GM18507 (cell line): ENCODE measurements at regions not wholly inside any gene's neighbourhood (a gene's known extent, or its start where the extent isn't known, plus 50 kb on each side); places are given as distances from the start of the nearest gene placed in this dataset.
"Not testable (repeated sequence)": the region's sequence is repeated elsewhere in the genome, so short reads cannot be mapped to it uniquely, and the experiment has no call there.

Experiments used
- DNase-seq: peaks from one replicate; pipeline ENCODE4 v3.0.0; 2011; ENCODE audit warnings: low read depth; ENCODE audit not compliant: insufficient read length; ENCODE audit errors: extremely low spot score
- FAIRE-seq: peaks from 2 replicates; lab custom pipeline; 2011; peaks lifted over from hg19 to GRCh38; lab: Jason Lieb, UNC

DNA sequence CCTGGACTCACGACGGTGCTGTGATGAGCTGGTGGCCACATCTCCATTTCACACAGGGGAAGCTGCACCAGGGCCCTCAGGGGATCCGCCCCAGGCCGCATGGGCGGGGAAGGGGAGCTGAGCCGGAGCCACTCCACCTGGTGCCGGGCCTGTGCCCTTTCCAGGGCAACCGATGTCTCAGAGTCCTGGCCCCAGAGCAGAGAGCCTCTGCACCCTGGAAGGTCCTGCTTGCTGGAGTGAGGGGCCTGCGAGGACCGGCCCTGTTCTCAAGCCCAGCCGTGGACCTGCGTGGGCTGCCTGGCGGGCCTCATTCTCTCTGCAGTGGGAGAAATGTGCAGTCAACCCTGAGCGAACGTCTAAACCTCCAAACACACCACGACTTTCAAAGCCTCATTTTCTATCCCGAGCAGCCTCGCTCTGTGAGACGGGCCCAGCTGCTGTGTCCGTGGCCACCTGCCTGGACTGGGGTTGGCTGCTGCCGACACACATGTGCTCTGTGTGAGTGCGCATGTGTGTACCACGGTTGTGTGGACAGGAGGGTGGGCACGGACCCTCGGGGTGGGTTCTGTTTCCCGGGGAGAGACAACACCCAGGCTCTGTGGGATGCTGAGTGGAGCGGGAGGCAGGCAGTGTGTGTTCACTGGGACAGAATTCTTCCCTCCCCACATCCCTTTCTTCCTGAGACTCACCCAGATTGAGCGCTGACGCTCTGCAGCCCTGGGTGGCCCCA lies 163.5 kb downstream of the KIF26A start:
- no peak for DNase-seq
- no peak for FAIRE-seq

DNA sequence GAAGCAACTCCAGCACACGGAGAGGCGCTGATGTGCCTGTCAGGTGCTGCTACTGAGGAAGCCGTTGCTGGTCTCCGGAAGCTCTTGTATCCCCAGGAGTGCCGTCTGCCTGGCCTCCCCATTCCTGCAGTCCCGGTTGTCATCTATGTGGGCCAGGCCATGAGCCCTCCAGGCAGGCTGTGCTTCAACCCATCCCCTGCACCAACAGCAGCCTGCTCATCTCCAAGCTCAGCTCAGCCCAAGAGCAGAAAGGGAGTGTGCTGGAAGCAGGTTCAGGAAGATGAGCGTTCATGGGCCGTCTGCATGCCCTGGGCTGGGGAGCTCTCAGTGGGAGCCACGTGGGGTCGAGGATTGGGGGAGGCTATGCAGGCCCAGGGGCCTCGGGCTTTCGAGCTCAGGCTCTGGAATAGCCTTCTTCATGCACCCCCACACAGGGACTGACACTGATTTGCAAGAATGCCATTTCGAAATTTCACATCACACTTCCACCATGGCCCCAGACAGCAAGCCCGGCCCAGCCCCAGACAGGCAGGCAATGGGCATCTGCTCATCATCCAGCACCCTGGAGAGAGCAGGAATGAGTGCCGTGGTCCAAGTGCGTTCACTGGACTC lies 164.5 kb downstream of the KIF26A start:
- DNase-seq (no peak), FAIRE-seq (no peak)

DNA sequence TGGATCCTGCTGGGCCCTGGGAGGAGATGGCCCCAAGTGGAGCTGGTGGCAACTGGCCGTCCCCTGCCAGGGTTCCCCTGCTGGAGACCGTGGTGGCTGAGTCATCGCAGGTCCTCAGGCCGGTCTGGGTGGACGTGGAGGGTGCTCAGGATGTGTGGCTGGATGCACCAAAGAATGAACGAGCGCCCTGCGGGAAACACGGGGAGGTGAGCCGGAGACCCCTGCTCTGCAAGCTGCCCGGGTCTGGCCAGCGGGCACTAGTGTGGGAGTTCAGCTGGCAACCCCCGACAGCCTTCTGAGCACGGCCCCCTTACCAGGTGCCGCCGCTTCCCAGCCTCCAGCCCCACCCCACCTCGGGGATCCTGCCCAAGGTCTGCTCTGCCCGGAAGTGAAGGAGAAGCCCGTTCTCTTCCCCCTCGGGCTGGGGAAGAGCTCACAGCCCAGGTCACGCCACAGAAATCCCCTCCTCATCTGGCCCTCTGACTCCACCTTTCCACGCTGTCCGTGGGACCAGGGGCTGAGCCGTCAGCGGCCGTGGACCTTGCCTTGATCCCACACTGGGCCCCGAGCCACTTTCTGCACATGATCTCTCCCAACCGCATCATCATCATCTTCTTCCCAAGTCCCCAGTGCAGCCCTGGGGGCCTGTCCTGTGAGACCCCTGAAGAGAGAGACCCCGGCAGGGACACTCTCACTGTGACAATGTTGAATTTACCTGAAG lies 165.5 kb downstream of the KIF26A start:
- FAIRE-seq: no peak
- DNase-seq: no peak

DNA sequence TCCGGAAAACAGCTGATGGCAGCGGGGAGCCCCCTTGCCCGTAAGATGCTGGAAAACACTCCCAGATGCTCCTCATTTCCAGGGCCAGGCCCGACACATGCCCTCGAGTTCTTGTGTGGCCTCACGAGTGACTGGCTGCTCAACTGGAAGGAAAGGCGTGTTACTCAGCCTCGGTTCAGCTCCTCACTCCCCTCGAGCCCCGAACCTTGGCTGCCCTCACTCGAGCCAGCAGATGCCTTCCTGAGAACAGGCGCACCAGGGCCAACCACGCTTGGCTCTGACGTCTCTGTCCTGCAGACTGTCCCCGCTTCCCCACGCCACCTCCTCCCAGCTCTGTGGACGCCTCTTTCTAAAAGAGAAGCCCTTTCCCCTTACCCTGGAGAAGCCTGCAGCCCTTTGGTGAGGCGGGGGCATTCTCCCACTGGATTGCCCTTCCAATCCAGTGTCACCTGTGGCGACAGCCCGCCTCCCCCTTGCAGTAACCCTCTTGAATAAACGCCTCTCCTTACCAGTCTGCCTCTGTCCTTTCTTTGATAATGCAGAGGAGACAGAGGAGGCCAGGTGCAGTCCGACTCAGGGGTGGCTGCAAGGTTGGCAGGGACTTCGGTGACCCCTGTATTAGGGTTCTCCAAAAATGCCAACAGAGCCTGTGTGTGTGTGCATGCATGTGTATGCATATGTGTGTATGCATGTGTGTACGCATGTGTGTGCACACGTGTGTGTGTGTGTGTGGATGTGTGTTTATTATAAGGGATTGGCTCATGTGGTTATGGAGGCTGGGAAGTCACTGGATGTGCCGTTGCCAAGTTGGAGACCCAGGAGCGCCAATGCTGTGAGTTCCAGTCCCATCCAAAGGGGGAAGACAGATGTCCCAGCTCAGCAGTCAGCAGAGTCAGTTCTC lies 166.3 kb downstream of the KIF26A start:
- DNase-seq (no peak), FAIRE-seq (no peak)

DNA sequence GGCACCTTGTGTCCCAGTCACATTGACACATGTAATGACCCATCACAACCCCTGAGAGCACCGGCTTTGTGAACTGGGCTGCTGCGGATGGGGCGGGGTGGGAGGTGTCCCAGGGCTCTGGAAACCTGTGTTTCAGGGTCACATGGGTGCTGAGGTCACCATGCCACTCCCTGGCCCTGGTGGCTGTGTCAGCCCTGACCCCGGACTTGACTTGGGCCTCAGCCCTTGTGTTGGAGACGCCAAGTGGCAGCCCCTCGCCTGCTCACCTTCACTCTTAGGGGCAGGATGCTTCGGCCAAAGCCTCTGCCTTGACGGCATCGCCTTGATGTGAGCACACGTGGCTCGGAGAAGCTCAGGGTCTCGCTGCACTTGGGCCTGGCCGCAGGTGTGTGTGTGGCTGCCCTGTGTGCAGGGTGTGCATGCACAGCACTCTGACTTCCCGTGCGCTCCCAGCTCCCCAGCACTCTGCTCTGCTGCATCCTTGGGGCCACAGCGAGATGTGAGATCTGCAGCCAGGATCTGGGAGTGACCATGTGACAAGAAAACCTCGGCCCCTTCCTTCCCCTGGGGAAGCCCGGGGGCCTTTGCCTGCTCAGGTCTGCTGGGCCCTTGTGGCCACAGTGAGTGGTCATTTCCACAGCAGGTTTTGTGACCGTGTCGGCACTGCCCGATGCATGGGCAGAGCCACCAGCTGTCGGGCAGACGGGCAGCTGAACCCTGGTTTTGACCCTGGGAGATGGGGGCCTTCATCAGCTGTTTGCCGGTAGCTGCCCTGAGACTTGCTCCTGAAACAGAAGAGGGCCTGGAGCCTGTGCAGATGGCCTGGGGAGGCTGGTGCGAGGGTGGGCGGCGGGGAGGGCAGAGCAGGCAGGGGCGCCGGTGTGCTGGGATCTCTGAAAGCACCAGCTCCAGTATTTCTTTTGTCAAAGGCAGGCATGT lies 167.4 kb downstream of the KIF26A start:
- FAIRE-seq (no peak), DNase-seq (no peak)

DNA sequence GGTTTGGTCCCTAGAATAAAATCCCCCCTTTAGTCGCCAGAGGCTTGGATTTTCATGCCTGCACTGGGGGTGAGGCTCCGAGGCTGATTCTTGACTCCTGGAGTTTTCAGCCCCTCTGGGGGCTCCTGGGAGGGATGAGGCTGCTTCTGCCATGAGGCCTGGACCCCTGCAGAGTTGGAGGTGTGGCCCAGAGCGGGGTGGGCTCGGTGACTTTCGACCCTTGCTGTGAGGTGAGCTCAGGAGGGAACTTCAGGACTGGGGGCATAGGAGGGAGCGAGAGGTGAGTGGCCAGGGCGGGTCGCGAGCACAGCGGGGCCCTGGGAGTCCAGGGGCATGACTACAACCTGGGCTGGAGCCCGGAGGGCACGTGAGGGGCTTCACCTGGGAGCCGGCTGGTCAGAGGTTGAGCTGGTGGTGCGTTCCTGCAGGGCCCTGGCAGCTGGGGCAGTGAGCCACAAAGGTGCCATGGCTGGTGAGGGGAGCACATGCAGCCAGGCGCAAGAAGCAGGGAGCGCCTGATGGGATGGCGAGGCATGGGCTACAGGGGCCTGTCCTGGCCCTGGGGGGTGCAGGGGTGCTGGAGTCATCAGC lies 168.2 kb downstream of the KIF26A start:
- FAIRE-seq (no peak), DNase-seq (no peak)

DNA sequence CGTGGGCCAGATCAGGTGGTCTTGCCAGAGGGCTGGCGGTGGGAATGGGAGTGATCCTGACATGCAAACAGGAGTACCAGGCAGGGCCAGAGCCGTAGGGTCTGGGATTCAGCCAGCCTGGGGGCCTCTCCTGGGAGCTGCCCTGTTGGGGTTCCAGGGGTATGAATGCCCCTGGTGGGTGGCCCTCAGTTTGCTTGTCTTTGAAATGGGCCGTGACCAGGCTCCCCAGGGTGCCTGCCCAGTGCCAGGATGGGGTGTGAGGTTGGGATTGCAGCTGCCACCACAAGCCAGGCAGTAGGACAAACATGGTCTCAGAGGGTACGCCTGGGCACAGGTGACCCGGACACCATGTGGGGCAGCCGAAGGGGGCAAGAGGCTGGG lies 168.8 kb downstream of the KIF26A start:
- DNase-seq (no peak), FAIRE-seq (no peak)

DNA sequence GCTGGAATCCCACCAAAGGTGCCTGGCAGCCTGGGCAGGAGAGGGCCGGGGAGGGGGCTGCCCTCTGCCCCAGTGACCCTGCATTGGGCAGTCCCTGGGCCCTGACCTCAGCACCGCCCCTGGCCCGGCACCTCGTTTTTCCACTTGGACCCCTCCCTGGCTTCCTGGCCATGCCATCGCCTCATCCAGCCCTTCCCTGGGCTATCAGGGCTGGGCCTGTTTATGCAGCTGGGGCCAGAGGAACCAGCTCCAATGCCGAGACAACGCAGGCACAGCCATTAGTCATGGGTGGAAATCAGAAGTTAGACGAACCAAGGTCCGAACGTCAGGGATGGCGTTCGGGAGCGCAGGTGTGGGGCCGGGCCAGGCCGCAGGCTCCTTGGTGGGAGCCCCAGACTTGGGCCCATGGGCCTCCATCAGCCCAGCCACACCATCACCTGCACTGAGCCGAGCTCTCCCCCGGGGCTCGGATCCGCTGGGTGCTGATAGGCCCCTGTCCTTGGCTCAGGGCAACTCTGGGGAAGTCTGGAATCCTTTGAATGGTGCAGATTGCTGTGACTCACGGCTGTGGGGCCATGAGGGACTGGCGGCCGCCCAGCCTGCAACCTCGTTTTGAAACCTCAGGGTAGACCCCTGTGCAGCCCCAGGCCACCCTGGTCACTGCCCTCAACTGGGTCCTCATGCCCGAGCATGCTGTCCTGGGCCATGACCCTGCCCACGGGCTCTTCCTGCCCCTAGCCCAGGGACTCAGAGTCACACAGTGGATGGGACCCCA lies 169.4 kb downstream of the KIF26A start:
- FAIRE-seq (no peak), DNase-seq (no peak)

DNA sequence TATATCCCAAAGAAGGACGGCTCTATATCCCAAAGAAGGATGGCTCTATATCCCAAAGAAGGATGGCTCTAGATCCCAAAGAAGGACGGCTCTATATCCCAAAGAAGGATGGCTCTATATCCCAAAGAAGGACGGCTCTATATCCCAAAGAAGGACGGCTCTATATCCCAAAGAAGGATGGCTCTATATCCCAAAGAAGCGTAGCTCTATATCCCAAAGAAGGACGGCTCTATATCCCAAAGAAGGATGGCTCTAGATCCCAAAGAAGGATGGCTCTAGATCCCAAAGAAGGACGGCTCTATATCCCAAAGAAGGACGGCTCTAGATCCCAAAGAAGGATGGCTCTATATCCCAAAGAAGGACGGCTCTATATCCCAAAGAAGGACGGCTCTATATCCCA lies 170.1 kb downstream of the KIF26A start:
- DNase-seq, FAIRE-seq: not testable (repeated sequence)

DNA sequence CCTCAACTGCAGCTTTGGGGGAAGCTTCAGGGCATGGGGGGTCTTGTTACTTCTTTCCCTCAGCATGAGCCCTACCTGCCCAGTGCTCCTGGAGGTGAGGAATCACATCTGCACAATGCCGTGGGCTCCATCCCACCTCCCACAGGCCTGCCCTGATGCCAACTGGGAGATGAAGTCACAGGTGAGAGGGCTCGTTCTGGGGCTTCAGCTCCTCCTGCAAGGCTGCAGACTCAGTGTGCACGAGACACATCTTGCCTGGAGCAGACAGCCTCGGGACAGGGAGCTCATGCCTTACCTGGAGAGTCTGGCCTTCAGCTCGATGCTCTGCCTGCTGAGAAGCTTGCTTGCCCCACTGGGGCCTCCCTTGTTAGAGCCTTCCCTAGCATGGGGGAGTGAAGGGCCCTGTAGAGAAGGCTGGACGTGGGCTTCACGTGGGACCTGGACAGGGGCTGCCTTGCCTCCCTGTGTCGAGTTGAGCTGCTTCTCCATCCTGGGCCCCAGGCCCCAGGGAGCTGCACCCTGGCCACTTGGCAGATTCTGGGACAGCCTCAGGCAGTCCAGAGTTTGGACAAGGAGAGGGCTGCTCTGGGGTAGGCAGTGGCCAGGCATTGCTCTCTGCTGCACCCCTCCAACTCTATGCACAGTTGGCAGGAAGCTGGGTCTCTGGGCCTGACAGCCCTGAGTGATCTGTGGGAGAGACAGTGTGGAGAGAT lies 171.4 kb downstream of the KIF26A start:
- DNase-seq: no peak
- FAIRE-seq: no peak

DNA sequence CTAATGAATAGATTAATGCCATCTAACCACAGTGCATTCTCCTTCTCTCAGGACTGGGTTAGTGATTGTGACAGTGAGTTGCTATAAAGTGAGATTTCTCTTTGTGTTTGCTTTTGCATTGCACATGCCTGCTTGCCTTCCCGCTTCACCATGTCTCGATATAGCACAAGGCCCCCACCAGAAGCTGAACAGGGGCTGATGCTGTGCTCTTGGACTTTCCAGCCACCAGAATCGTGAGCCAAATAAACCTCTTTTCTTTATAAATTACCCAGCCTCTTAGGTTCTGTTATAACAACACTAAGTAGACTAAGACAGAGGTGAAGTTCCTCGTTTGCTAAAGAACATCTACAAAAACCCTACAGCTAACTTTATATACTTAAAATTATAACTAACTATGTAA lies 173.0 kb downstream of the KIF26A start:
- FAIRE-seq: no peak
- DNase-seq: no peak

DNA sequence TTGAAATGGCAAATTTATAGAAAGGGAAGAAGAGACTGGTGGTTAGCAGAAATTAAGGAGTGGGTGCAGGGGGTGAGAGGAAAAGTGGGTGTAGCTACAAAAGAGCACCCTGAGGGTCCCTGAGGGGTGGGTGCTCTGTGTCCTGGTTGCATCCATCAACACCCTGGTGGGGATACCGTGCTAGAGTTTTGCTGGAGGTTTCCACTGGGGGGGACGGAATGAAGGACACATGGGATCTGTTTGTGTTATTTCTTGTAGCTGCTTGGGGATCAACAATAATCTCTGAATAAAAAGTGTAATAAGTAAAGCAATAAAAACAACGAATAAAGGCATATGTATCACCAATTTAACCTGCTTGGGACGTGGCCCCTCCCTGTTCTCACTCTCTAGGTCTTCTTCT lies 175.3 kb downstream of the KIF26A start:
- no peak for FAIRE-seq

DNA sequence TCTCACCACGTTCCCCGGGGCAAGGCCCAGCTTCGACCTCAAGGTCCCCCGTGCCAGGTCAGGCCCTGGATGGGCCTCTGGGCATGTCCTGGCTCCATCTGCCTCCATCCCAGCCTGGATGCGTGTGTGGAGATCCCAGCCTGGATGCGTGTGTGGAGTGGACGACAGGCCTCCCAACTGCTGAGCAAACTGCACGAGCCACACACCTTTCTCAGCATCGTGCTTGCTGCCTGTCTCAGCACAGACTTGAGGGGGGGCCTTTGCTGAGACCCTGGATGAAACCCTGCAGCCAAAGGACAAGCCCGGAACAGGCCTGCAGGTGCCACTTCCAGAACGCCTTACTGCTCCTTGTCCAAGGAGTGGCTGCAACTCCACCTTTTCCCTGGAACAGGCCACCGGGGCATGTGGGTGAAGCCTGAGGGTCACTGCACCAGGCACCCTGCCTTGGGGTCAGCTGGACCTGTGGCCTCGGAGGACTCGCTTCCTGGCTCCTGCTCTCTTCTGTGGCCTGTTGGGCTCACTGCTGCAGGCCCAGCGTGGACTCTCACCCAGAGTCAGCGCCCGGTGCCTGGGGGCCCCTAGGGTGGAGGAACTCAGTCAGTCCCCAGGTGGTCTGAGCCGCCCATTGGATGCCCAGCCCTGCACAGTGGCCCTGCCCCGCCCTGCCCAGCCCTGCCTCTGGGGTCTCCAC lies 176.0 kb downstream of the KIF26A start:
- DNase-seq (no peak), FAIRE-seq (no peak)

More for the DNA sequence above, 175.3 kb downstream of the KIF26A start:
- no peak for DNase-seq

DNA sequence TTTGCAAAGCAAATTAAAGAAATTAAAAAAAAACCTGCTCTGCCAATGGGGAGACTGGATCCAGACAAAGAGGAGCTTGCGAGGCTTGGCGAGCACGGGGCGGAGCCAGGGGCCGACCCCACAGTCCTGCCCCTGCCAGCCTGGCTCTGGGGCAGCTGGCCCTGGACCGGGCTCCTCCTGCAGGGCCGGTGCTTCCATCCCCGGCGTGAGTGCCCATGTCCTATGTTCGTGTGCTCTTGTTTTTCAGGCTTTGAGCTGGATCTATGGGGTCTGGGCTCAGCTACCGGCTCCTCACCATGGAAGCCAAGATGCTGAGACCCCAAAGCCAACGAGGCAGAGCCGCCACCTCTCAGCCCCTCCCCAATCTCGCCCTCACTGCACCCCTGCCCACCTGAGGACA lies 176.8 kb downstream of the KIF26A start:
- FAIRE-seq (no peak), DNase-seq (no peak)

DNA sequence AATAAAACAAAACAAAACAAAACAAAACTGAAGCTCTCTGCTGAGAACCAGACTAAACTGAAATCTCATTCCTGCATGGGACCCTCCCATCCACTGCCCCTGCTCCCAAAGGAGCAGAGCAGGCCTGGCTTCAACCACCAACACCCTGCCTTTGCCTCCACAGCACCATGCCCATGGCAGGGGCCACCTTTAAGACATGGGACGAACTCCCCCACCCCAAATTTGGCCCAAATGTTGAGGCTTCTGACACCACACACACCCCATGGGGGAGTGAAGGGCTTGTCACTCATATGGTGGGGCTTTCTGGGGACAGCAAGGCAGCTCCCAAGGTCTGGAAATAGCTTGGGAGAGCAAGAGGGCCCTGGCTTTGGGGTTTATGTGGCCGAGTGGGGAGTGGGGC lies 177.2 kb downstream of the KIF26A start:
- DNase-seq: no peak
- FAIRE-seq: no peak

DNA sequence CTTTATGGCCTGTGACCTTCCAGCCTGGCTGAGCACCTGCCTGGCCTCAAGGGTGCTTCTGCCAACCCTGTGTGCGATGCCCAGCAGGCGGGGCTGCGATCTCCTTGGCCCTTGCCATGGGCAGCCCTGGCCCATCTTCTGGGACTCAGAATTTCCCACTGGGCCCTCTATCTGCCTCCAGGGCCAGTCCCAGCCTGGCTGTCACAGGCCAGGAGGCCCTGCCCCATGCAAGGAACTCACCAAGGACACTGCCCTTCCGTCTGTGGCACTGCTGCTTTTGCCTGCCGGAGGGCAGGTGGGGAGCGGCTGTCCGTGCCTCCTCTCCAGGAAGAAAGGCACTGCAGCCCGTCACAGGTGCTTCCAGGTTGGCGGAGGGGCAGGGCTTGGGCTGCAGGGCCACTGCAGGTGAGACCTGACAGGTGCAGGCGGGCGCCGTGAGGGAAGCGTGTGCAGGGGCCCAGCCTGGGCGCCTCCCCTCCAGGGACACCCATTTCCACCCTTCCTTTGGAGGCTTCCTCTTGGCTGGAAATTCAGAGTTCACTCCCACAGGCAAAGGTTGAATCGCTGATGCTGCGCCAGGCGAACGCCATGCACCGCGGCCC lies 177.8 kb downstream of the KIF26A start:
- no peak for DNase-seq
- FAIRE-seq: no peak
